Esophagus squamous epithelium (tissue), 5 donors: ENCODE measurements at regions not wholly inside any gene's neighbourhood (a gene's known extent, or its start where the extent isn't known, plus 50 kb on each side); places are given as distances from the start of the nearest gene placed in this dataset.

Experiments
- DNase-seq: peaks from one replicate; lab custom pipeline; 2025; lab: John Stamatoyannopoulos, UW
- H3K27ac ChIP-seq, 4 donors: fragments of 200-600 bp; sonication (generic); one replicate each; pipeline ENCODE4 v1.5.1; 2016 to 2019; ENCODE audit warnings: mild to moderate bottlenecking in 1 of 4
- H3K27me3 ChIP-seq, 4 donors: fragments of 200-600 bp; sonication (generic); 1 replicate in 3 of 4; 2 replicates in 1 of 4; pipeline versions ENCODE4 v1.5.1 to v1.6.0; 2017 to 2021; ENCODE audit warnings: antibody characterized with exemption in 1 of 4
- H3K36me3 ChIP-seq, 3 donors: fragments of 200-600 bp; sonication (generic); one replicate each; pipeline ENCODE4 v1.5.1; 2016 to 2019
- H3K4me1 ChIP-seq, 3 donors: fragments of 200-600 bp; sonication (generic); one replicate each; pipeline ENCODE4 v1.5.1; 2017 to 2019
- H3K4me3 ChIP-seq, 4 donors: fragments of 200-600 bp; sonication (generic); 1 replicate in 3 of 4; 2 replicates in 1 of 4; pipeline ENCODE4 v1.5.1; 2016 to 2019; ENCODE audit warnings: mild to moderate bottlenecking in 2 of 4, moderate library complexity in 1 of 4
- H3K9me3 ChIP-seq, 3 donors: fragments of 200-600 bp; sonication (generic); one replicate each; pipeline ENCODE4 v1.5.1; 2016 to 2019
- CTCF ChIP-seq, 6 experiments: fragments of 450-650 bp in 4 of 6; fragments of 200-600 bp in 2 of 6; sonication (generic) in 2 of 6; IDR thresholded peaks; one replicate each; pipeline ENCODE4 v1.5.1; 2016 to 2019; ENCODE audit warnings: antibody characterized with exemption in 6 of 6, mild to moderate bottlenecking in 4 of 6, moderate library complexity in 4 of 6
- POLR2A ChIP-seq, 4 donors: fragments of 450-650 bp; IDR thresholded peaks; one replicate each; pipeline ENCODE4 v1.6.1; 2017; ENCODE audit warnings: antibody characterized with exemption in 4 of 4, mild to moderate bottlenecking in 4 of 4, moderate library complexity in 3 of 4
- WGBS, 2 donors: methylation state at CpG; one replicate each; pipeline ENCODE4 v1.1.5; 2018; 5-methylcytosine and 5-hydroxymethylcytosine counted together
- intact Hi-C: fragments of 100-400 bp; cut with DNase I; formaldehyde crosslinking; loops from one replicate; pipeline ENCODE4 v1.15.0; 2022
- donor health status: DM: yes; HTN: yes; CAD: no.

GRCh38 chr2:78132391-78133370, 610.5 kb upstream of the LRRTM4 start:
- H3K27ac ChIP-seq = no peak overlapping the region

GRCh38 chr2:78145395-78145996, 623.3 kb upstream of the LRRTM4 start:
- Histone ChIP-seq H3K36me3 (no peaks in the 10 kb centered on the region), H3K4me1 (no peaks in the 10 kb centered on the region), H3K9me3 (peaks cover 0 to 18% (median 0%) of the 10 kb centered on the region in 3 donors), H3K4me3 (no peak overlapping the region), H3K27me3 (no peaks in the 10 kb centered on the region), H3K27ac (no peak overlapping the region)
- WGBS, 2 donors = 66% methylated on average over 4 of the region's 9 CpGs; no CpG with 5 or more reads in 1 of the 2 donors
- no peak for TF ChIP-seq POLR2A (IDR thresholded peaks at IDR 0.05)
- no peak for TF ChIP-seq CTCF (IDR thresholded peaks at IDR 0.05)
- intact Hi-C loops = no loop called here
- no peak for DNase-seq

More at GRCh38 chr2:78132391-78133370, 610.5 kb upstream of the LRRTM4 start:
- WGBS, 2 donors = 47 to 58% methylated on average over 4 of the region's 4 CpGs
- Histone ChIP-seq H3K4me1 (no peaks in the 10 kb centered on the region), H3K27me3 (no peaks in the 10 kb centered on the region), H3K4me3 (no peak overlapping the region), H3K9me3 (no peaks in the 10 kb centered on the region), H3K36me3 (no peaks in the 10 kb centered on the region)
- TF ChIP-seq POLR2A (IDR thresholded peaks at IDR 0.05) (no peak), CTCF (IDR thresholded peaks at IDR 0.05) (no peak)
- intact Hi-C loops = no loop called here
- DNase-seq = no peak

GRCh38 chr2:78145997-78146722, 624.0 kb upstream of the LRRTM4 start:
- H3K27ac ChIP-seq = no peak overlapping the region
- H3K4me3 ChIP-seq = no peak overlapping the region
- WGBS, 2 donors = 80 to 100% methylated on average over 1 to 3 of the region's 9 CpGs
- H3K27me3 ChIP-seq = no peaks in the 10 kb centered on the region
- no peak for DNase-seq
- intact Hi-C loops = no loop called here
- TF ChIP-seq CTCF (IDR thresholded peaks at IDR 0.05) (no peak), POLR2A (IDR thresholded peaks at IDR 0.05) (no peak)
- no peaks in the 10 kb centered on the region for H3K36me3 ChIP-seq
- H3K4me1 ChIP-seq = no peaks in the 10 kb centered on the region
- peaks cover 0 to 18% (median 0%) of the 10 kb centered on the region in 3 donors for H3K9me3 ChIP-seq

GRCh38 chr2:78147466-78147865, 625.3 kb upstream of the LRRTM4 start:
- Histone ChIP-seq H3K27ac (no peak overlapping the region), H3K4me3 (no peak overlapping the region), H3K4me1 (no peaks in the 10 kb centered on the region), H3K36me3 (no peaks in the 10 kb centered on the region), H3K27me3 (no peaks in the 10 kb centered on the region), H3K9me3 (peaks cover 0 to 18% (median 0%) of the 10 kb centered on the region in 3 donors)
- WGBS, 2 donors = 40 to 81% methylated on average over 2 of the region's 2 CpGs
- TF ChIP-seq POLR2A (IDR thresholded peaks at IDR 0.05) (no peak), CTCF (IDR thresholded peaks at IDR 0.05) (no peak)
- no peak for DNase-seq
- intact Hi-C loops = no loop called here
